ENCODE measurements at regions not wholly inside any gene's neighbourhood (a gene's known extent, or its start where the extent isn't known, plus 50 kb on each side); places are given as distances from the start of the nearest gene placed in this dataset.

- H3K56ac ChIP-seq (ENCODE audit: extremely low read depth, insufficient read depth, low read length): no peak overlapping the region
- H3K9me1 ChIP-seq (ENCODE audit: insufficient read depth, low read length): no peaks in the 10 kb centered on the region
- H4K91ac ChIP-seq (ENCODE audit: insufficient read depth, low read depth, low read length): no peak overlapping the region
- H4K8ac ChIP-seq (ENCODE audit: low read depth in 2 of 2, low read length in 2 of 2): peak overlapping the region in 1 of 2 experiments; percentile 26; a peak in 1 of 4 replicates
- peaks cover 5% of the 10 kb centered on the region for H3K4me1 ChIP-seq (ENCODE audit: control insufficient read depth, insufficient read depth, low read length)
- H2AK5ac ChIP-seq (ENCODE audit: low read depth, low read length): 0 out of 2 replicates have a peak overlapping the region, but pooled peaks have one; percentile 19
- H4K5ac ChIP-seq (ENCODE audit: low read depth, low read length): no peak overlapping the region
- no peak overlapping the region for H2AK9ac ChIP-seq (replicated peaks; ENCODE audit: low read depth, low read length, poor library complexity)
- 70% methylated on average over 2 of the region's 14 CpGs; no CpG with 5 or more reads in 1 of the 2 experiments for WGBS, 2 experiments (ENCODE audit: extremely low coverage in 2 of 2, insufficient read length in 1 of 2)
- no peak overlapping the region for H3K18ac ChIP-seq (ENCODE audit: low read depth, low read length)
- 0 out of 2 replicates have a peak, but pooled peaks cover 2% of the 10 kb centered on the region for H3K27me3 ChIP-seq (ENCODE audit: control insufficient read depth, insufficient read depth, low read length)
- H3K27ac ChIP-seq (ENCODE audit: insufficient read depth, low read length): no peak overlapping the region
- H2BK5ac ChIP-seq (ENCODE audit: low read depth, low read length, poor library complexity, severe bottlenecking): no peak overlapping the region
- no peak overlapping the region for H3K9ac ChIP-seq (ENCODE audit: low read depth, low read length)
- ChIA-PET CTCF (no interaction called here), POLR2A (ENCODE audit: unreplicated experiment) (no interaction called here)
- H3K36me3 ChIP-seq (ENCODE audit: control insufficient read depth, insufficient read depth, low read length): no peaks in the 10 kb centered on the region
- intact Hi-C loops (cut with micrococcal nuclease): no loop called here
- BruUV-seq (replicated peaks): no TSS peak
- H2BK120ac ChIP-seq (ENCODE audit: low read depth, low read length): peak overlapping the region; percentile 37; the same call in 1 of the 2 replicates
- ATAC-seq (ENCODE audit: low read depth) (peak; percentile 77), DNase-seq (peak; percentile 12)
- peak overlapping the region; percentile 29 for H3K4ac ChIP-seq (ENCODE audit: low read depth, low read length)
- H4K20me1 ChIP-seq (ENCODE audit: insufficient read depth, low read length): no peaks in the 10 kb centered on the region
- 0 out of 2 replicates have a peak overlapping the region, but pooled peaks have one; percentile 17 for H3K4me2 ChIP-seq (ENCODE audit: low read depth, low read length)
- in situ Hi-C loops (cut with MboI; ENCODE audit: low sequenced_read_pairs): no loop called here
- dilution Hi-C loops (cut with HindIII; ENCODE audit: low sequenced_read_pairs, unreplicated experiment): no loop called here
- no peaks in the 10 kb centered on the region for H3K9me3 ChIP-seq (ENCODE audit: control insufficient read depth, insufficient read depth, low read length)
- H3K4me3 ChIP-seq (ENCODE audit: insufficient read depth, low read depth, low read length): no peak overlapping the region
- H3K14ac ChIP-seq (replicated peaks; ENCODE audit: low read depth, low read length): peak overlapping the region; percentile 54
- 0 out of 2 replicates have a peak overlapping the region, but pooled peaks have one; percentile 17 for H3K23ac ChIP-seq (ENCODE audit: low read depth, low read length)
- H3K79me1 ChIP-seq (ENCODE audit: low read depth in 1 of 2, low read length in 2 of 2): no peaks in the 10 kb centered on the region
- H2BK15ac ChIP-seq (ENCODE audit: low read depth, low read length): peak overlapping the region; percentile 20; the same call in 1 of the 3 replicates
- peak overlapping the region; percentile 67 for H2AFZ ChIP-seq (replicated peaks; ENCODE audit: low read length, poor library complexity)
- peak overlapping the region; percentile 30; the same call in 1 of the 2 replicates for H2BK20ac ChIP-seq (ENCODE audit: low read depth, low read length)
- TF ChIP-seq BHLHE40 (IDR thresholded peaks at IDR 0.05; ENCODE audit: low read depth, low read length) (no peak), MAFK (IDR thresholded peaks at IDR 0.05; ENCODE audit: low read depth, low read length) (no peak), POLR2A (IDR thresholded peaks at IDR 0.05; ENCODE audit: low read depth, low read length) (no peak), MAZ (IDR thresholded peaks at IDR 0.05; ENCODE audit: borderline replicate concordance, low read depth, low read length) (no peak), CHD1 (IDR thresholded peaks at IDR 0.05; ENCODE audit: low read depth, low read length) (no peak), SMC3 (IDR thresholded peaks at IDR 0.05; ENCODE audit: low read depth, low read length) (no peak), CTCF (conservative IDR thresholded peaks at IDR 0.05; ENCODE audit: low read depth, low read length) (no peak), RAD21 (IDR thresholded peaks at IDR 0.05; ENCODE audit: low read length) (no peak), FOS (IDR thresholded peaks at IDR 0.05; ENCODE audit: low read depth, low read length) (no peak), ELK1 (IDR thresholded peaks at IDR 0.05; ENCODE audit: borderline replicate concordance, low read depth, low read length) (no peak), RCOR1 (IDR thresholded peaks at IDR 0.05; ENCODE audit: insufficient replicate concordance, low read length) (no peak), CEBPB (IDR thresholded peaks at IDR 0.05; ENCODE audit: low read depth, low read length) (no peak), USF2 (IDR thresholded peaks at IDR 0.05; ENCODE audit: low read depth, low read length) (no peak), NFE2L2 (IDR thresholded peaks at IDR 0.05; ENCODE audit: low read depth, low read length) (no peak)
Observed at GRCh38 chr13:73259061-73260017, 200.5 kb downstream of the KLF5 start.
